ENCODE measurements at regions not wholly inside any gene's neighbourhood (a gene's known extent, or its start where the extent isn't known, plus 50 kb on each side); places are given as distances from the start of the nearest gene placed in this dataset.
"Not testable (repeated sequence)": the region's sequence is repeated elsewhere in the genome, so short reads cannot be mapped to it uniquely, and the experiment has no call there.

DNA sequence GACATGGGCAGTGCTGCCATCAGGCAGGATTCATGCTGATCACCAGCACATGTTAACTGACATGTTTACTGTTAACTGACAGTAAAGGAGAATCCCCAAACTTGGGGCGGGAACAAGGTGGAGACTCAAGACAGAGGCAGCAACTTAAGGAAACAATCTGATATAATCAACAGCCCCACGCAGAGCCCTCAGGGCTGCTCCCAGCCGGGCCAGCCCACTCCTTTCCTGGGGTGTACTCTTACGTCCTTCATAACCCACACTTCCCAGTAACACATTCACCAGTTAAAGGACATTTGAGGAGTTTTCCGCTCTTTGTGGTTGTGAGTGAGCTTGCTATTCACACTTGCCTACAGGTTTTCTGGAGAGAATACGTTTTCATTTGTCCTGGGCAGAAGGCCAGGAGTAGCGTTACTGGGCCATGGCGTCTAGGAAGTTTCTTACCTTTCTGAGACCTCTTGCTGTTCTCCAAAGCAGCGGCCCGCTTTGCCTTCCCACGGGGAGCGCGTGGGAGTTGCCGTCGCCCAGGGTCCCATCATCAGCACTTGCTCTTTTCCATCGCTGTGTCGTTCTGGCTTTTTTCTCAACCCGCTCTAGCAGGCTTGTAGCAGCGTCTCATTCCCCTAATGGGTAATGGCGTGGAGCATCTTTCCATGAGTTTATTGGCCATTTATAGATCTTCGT is 56.4 kb downstream of the FOXF2 start:
- DNase-seq = no peak

DNA sequence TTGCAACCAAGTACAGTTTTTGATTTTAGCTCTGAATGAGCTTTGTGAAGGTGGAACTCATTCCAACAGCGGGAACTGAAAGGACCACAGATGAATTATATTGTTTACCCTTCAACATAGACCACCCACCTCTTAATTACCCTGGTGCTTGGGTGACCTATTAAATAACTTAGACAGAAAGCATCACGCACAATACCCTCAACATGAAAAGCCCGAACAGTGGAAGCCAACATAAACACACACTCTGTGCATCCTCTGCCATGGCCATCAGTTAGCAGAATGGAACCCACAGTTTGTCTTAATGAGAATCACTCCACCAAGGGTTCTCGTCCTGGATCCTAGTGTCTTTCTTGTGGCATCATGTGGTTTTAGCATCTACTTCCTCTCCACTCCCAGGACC is 60.5 kb downstream of the FOXF2 start:
- DNase-seq = no peak

DNA sequence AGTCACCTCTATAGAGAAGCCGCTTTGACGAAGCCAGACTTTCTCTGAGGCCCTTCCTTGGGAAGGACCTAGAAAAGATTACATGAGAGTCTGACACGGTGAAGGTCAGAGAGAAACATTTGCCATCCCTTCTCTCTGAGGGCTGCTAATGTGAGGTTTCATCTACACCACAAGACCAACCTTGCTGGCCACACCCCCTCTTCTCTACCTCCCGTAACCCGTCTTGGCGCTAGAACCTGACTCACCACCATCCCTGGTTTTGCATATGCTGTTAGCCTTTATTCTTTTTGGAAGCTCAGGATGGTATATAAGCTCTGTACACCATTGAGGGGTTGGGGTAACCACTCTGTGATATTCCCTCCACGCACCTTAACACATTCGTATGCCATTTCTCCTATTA is 63.6 kb downstream of the FOXF2 start:
- DNase-seq = no peak

DNA sequence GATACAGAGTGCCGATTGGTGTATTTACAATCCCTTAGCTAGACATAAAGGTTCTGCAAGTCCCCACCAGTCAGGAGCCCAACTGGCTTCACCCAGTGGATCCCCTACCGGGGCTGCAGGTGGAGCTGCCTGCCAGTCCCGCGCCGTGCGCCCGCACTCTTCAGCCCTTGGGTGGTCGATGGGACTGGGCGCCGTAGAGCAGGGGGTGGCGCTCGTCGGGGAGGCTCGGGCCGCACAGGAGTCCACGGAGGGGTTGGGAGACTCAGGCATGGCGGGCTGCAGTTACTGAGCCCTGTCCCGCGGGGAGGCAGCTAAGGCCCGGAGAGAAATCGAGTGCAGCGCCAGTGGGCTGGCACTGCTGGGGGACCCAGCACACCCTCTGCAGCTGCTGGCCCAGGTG is 67.4 kb downstream of the FOXF2 start:
- not testable (repeated sequence) for DNase-seq

DNA sequence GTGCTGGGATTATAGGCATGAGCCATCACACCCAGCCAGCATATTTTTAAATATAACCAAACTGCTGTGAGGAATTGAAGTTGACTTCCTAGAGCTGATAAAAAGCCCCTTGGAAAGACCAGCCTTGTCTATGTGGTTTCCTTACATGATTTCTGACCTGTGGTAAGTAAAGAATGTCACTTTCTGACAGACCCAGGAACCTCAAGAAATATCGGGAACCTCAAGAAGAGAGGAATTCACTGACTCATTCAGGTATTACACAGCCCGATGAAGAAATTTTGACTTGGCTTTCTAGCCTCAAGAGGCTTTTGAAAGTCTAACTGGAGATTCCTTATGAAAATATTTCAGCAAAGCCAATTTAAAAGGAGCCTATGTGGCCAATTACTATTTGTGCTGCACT is 71.8 kb downstream of the FOXF2 start:
- no peak for DNase-seq

DNA sequence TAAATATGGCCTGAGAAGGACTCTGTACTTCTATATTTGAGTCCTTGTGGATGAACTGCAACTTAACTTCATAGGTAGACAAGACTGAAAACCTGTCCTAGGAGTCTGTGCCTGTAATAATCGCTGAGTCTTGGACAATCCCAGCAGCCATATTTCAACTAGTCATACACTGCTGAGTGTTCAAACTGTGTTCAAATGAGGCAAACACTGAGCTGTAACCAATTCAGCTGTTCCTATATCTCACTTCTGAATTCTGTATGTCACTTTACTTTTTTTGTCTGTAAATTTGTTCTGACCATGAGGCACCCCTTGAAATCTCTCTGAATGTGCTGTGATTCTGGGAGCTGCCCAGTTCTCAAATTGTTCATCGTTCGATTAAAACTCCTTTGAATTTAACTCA is 72.4 kb downstream of the FOXF2 start:
- no peak for DNase-seq

DNA sequence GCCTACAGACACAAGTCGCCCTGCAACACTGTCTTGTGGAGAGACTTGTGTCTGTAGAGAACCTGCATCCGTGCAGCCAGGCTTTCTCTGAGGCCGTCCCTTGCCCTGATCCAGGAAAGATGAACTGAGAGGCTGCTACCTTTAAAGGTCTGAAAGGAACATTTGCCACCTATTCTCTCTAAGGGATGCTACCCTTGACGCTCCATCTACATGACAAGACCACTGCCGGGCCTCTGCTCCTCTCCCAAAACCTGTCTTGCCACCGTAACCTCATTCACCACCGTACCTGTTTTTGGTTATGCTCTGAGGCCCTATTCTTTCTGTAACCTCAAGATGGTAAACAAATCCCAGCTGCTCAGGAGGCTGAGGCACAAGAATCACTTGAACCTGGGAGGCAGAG is 73.9 kb downstream of the FOXF2 start:
- no peak for DNase-seq

DNA sequence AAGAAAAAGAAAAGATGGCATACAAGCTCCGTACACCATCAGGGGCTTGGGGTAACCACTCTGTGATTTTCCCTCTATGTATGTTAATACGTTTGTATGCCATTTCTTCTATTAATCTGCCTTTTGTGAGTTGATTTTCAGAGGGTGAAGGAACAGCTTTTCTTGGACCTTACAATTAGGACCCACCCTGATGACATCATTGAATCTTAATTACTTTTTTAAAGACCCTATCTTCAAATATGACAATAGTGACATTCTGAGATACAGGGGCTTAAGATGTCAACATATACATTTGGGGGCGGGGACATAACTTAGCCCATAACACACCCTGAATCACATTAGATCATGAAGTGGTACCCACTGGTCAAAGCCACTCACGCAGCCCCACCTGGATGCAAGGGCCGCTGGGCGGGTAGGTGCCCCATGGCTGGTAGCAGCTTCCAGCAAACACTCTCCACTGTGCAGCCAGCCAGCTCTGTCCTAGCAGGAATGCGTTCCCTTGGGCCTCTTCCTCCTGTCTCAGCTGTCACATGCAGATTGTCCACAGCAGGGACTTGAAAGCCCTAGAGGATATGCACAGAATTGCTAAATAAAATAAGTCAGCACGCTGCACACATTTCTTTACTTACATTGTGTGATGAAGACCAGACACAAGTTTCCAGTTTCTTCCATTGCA is 74.5 kb downstream of the FOXF2 start:
- no peak for DNase-seq

DNA sequence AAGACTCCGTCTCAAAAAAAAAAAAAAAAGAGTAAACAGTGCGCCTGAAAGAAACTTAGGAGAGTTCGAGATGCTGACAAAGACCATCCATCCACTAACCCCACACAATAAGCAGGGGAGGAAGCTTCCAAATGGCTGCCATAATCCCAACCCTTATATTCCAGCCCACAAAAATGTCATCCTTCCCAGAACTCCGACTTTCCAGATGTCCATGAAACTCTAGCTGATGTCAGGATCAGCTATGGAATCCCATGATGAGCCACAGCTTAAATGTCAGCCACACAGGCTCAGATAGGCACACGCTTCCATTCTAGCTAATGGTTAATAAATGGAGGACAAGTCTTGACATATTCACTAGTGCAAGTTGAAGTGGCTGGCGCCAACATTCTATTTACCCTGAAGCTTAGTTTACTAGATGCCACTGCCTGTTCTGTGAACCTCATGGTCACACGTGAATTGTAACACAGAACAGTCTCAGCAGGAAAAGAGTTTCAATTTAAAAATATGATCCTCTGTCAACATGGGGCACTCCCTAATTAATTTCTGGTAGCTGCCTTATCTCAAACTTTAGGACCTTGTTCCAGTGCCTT is 75.5 kb downstream of the FOXF2 start:
- DNase-seq = no peak

DNA sequence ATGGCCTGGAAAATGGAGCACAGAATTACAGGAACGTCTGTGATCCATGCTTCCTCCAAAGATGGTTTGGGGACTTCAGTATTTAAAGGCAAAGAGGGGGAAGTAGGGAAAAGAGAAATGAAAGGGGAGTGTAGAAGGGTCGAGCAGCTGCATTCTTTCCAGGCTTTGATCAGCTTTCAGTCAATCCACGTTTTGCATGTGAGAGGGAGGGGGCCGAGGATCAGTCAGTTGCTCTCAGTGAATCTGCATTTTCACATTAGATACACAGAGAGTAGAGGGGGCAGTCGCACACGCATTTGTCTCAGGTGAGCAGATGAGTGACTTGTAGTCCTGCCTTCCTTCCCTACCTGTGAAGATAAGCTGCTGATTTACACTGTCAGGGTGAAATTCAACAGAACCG is 78.8 kb downstream of the FOXF2 start:
- no peak for DNase-seq

DNA sequence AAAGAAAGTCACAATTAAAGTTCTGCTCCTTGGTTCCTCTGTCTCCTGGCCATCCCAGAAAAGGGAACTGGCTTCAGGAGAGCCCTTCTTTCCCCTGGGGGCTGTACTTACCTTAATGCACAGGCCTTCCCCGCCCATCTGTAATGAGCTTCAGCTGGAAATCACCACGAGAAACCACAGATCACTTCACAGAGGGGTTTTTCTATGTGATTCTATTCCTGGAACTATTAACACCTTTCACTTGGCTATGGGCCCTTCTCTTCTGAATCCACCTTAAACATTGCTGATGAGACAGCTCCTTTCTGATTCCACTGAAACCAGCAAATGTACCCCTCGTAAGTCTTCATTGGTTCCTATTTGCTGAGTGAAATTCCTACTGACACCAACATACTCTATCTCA is 80.7 kb downstream of the FOXF2 start:
- no peak for DNase-seq

DNA sequence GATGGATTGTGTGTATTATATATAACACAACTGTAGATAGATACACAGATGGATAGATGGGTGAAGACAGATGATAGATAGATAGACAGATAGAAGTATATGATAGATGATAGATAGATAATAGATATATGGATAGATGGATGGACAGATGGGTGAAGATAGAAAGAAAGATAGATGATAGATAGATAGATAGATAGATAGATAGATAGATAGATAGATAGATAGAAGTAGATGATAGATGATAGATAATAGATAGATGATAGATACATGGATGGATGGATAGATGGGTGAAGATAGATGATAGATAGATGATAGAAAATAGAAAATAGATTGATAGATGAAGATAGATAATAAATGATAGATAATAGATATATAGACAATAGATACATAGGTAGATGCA is 83.3 kb downstream of the FOXF2 start:
- no peak for DNase-seq

DNA sequence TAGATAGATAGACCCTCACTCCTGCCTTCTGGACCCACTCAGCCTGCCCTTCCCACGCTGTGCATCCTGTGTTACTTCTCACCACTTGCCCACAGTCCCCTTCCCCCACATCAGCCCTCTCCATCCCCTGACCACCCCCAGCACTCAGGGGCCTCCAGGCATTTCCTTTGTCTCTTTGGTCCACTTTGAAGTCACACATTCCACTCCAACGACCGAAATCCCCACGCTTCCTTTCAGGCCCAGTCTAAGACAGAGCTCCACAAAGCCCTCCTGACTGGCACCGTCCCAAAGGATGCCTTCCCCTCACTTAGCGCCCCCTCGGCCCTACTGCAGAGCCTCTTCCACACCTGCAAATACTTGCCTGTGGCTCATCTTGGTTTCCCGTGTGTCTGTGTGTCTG is 83.8 kb downstream of the FOXF2 start:
- DNase-seq = no peak

DNA sequence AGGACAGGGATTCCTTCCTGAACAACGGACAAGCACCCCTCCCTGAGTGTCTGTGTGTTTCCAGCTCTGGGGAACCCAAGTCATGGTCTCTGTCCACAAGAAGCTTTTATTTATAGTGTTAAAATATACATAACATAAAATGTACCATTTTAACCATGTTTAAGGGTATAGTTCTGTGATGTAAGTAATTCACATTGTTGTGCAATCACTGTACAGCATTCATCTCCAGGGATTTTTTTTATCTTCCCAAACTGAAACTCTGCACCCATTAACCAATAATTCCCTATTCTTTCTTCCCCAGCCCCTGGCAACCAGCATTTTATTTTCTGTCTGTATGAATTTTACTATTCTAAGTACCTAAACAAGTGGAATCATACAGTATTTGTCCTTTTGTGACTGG is 84.2 kb downstream of the FOXF2 start:
- DNase-seq = no peak

DNA sequence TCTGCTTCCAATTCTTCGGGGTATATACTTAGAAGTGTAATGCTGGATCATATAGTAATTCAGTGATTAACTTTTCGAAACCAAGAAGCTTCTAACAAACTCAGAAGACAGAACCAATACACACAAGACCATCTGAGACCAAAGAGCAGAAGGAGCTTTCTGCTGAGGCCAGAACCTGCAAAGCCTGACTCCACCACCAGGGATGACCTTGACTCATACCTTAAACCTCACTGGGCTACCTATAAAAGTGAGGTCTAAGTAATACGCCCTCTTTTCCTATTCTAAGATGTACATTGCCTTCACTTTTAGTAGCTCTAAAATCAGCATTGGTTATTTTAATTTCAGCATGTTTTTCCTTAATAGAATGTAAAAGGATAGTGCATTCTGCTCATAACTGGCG is 84.8 kb downstream of the FOXF2 start:
- DNase-seq = no peak

DNA sequence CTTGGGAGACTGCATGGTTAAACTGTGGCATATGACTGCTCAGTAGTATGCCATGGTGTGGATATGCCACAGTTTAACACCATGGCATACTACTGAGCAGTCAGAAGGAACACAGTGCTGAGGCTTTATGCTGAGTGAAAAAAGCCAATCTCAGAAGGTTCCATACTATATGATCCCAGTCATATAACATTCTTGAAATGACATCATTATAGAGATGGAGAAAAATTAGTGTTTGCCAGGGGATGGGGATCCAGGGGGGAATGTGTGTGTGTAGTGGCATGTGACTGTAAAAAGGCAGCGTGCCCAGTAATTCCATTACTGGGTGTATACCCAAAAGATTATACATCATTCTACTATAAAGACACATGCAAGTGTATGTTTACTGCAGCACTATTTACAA is 85.8 kb downstream of the FOXF2 start:
- no peak for DNase-seq

DNA sequence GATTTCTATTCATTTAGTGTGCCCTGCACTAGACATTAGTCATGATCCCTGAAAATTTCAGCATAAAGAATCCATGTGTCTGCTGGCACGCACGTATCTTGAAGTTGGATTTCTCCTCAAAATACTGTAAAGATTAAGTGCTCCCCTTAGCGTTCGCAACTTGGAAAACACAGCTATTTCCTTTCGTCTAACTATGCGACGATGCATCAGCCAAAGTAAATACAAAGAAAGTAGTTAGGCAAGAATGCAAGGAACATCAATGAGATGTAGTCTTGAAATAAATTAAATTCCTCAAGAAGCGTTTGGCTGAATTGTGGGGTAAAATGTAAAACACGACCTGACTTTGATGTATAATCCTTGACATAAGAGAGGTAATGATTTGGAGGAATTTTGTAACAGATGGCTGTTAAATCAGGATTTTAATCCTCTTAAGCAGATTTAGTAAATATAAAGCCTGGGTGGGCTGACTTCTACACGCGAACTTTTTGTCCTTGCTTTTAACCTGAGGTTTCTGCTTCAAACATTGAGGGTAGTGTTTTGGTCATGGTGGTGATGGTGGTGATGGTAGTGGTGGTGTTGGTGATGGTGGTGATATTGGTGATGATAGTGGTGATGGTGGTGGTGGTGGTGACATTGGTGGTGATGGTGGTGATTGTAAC is 88.2 kb downstream of the FOXF2 start:
- DNase-seq = no peak

DNA sequence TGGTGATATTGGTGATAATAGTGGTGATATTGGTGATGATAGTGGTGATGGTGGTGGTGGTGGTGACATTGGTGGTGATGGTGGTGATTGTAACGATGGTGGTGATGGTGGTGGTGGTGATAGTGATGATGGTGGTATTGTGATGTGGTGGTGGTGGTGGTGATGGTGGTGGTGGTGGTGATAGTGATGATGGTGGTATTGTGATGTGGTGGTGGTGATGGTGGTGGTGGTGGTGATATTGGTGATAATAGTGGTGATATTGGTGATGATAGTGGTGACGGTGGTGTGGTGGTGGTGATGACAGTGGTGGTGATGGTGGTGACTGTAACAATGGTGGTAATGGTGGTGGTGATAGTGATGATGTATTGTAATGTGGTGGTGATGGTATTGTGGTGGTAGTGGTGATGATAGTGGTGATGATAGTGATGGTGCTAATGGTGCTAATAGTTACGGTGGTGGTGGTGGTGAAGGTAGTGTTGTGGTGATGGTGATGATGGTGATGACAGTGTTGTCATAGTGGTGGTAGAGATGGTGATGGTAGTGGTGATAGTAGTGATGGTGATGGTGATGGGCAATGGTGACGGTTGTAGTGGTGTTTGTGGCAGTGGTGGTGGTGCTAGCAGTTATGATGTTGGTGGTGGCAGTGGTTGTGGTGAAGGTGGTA is 88.9 kb downstream of the FOXF2 start:
- not testable (repeated sequence) for DNase-seq

DNA sequence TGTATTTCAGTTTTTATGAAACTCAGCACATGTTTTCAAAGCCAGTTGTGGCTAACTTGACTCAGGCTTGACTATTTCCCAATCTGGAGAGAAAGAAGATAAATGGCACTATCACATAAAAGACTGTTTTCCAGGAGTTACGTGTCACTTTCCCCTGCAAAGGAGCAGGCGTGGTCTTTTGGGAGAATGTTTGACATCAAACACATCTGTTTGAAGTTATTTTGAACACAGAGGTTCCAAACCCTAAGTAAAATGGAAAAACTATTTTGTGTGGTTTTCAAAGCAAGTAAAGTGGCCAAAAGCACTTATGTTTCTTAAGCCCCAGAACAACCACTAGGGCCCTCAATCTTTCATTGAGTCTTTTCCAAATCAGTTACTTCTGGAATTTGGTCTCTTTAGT is 89.7 kb downstream of the FOXF2 start:
- DNase-seq = no peak

DNA sequence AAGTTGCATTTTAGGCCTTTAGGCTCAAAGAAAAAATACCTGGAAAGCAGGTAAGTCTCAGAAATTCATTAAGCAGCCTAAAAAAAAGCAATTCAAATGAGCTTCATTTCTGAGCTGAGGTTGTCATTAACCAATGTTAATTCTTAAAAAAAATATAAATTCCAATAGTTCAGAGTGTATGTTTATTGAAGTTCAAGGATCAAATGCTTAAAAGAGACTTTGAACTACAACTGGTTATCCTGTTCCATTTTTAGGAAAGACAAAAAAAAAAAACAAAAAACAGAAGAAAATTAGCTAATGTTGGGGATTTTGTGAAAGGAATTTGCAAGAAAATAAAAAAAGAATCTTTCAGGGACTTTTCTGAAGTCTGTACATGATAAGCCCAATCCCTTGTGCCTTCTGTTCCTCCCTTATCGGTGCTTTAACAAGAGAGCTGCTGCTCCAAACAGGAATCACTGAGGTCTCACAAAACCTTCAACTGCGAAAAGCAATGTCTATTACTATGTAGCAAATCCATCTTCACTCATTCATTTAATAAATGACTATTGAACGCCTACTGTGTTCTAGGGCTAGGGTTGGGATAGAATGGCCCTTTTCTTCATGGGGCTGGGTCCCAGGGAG is 90.3 kb downstream of the FOXF2 start:
- no peak for DNase-seq

DNA sequence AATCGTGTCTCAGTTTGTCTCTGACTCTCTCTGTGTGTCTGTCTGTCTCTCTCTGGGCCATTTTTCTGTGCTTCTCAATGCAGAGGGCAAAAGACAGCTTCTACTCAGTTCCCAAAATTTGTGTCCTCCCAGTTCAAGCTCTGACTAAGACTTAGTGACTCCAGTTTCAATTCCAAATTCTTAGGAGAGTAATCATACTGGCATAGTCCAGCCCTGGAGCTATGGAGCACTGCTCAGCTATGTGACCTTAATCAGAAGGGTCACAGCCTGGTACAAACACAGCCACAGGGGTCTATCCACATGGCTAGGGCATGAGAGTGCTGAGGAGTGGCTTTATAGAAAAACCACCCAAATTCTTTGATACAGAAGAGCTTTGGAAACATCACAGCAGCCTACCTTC is 91.9 kb downstream of the FOXF2 start:
- DNase-seq = no peak

DNA sequence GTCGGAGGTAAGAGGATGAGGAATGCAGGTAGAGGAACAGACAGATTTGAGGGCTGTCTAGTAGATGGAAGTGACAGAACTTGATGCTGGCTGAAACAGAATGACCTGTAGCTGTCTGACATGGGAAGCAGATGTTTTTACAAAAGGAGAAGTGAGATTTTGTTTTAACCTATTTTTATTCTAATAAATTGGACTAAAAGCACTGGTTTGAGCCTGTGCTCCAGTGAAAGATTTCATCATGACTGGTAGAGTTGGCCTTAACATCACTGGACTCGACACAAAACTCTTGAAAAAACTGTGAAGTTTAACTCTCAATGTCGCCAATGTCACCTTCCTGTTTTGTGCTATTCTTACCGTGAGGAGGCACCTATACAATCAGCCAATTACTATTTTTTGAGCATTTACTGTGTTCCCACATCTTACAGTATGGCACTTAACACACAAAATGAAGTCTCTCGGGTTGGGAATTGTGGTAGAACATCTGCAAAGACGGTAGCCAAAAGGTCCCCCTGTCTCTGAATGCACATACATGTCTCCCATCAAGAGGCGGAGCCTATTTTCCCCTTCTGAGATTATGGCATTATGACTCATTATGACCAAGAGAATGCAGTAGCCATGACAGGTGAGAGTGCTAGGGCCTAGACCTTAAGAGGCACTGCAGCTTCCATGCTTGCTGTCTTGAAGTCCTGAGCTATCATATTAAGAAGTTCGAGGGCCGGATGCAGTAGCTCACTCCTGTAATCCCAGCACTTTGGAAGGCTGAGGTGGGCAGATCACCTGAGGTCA is 93.2 kb downstream of the FOXF2 start:
- no peak for DNase-seq
